ENCODE measurements at regions not wholly inside any gene's neighbourhood (a gene's known extent, or its start where the extent isn't known, plus 50 kb on each side); places are given as distances from the start of the nearest gene placed in this dataset.

GRCh38 chr2:104736026-104736425 is 117.9 kb upstream of the POU3F3 start:
- no peak for TF ChIP-seq CTCF (IDR thresholded peaks at IDR 0.05 in 8 of 11, conservative IDR thresholded peaks at IDR 0.05 in 3 of 11)
- TF ChIP-seq POLR2A (IDR thresholded peaks at IDR 0.05), result no peak

All from spleen (tissue), 7 donors.